Peyer's patch (tissue), 4 donors: ENCODE measurements at regions not wholly inside any gene's neighbourhood (a gene's known extent, or its start where the extent isn't known, plus 50 kb on each side); places are given as distances from the start of the nearest gene placed in this dataset.

ENCODE experiments used
- POLR2A ChIP-seq, 2 donors: fragments of 450-650 bp; IDR thresholded peaks; one replicate each; pipeline ENCODE4 v1.5.1; 2017; ENCODE audit warnings: antibody characterized with exemption in 2 of 2, mild to moderate bottlenecking in 2 of 2, moderate library complexity in 2 of 2
- TF ChIP-seq, protein P1 (sequence below), 6 experiments: fragments of 450-650 bp in 4 of 6; fragments of 200-600 bp in 2 of 6; sonication (generic) in 1 of 6; IDR thresholded peaks; one replicate each; pipeline ENCODE4 v1.5.1; 2017 to 2019; ENCODE audit warnings: antibody characterized with exemption in 6 of 6, mild to moderate bottlenecking in 3 of 6, moderate library complexity in 1 of 6

DNA sequence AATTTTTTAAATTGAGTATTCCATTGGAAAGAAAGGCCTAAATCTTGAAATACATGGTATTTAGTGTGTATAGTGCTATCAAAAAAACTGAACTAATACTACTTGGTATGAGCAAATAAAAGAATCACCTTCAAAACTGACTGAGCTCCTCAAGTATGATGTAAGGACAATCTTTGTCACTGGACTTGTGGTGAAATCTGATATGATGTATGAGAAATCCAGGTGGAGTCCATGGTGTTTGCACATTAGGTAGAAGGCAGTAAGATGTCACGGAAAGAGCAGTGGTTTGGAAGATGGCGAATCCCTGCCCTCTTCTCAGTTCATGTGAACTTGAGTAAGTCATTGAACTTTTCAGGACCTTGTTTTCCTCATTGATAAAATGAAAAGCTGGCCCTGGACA, 62.1 kb upstream of the COL1A2 start:
- TF ChIP-seq, protein P1, sequence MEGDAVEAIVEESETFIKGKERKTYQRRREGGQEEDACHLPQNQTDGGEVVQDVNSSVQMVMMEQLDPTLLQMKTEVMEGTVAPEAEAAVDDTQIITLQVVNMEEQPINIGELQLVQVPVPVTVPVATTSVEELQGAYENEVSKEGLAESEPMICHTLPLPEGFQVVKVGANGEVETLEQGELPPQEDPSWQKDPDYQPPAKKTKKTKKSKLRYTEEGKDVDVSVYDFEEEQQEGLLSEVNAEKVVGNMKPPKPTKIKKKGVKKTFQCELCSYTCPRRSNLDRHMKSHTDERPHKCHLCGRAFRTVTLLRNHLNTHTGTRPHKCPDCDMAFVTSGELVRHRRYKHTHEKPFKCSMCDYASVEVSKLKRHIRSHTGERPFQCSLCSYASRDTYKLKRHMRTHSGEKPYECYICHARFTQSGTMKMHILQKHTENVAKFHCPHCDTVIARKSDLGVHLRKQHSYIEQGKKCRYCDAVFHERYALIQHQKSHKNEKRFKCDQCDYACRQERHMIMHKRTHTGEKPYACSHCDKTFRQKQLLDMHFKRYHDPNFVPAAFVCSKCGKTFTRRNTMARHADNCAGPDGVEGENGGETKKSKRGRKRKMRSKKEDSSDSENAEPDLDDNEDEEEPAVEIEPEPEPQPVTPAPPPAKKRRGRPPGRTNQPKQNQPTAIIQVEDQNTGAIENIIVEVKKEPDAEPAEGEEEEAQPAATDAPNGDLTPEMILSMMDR (IDR thresholded peaks at IDR 0.05), result no peak
- no peak for TF ChIP-seq POLR2A (IDR thresholded peaks at IDR 0.05)
